H1 (cell line): ENCODE measurements at regions not wholly inside any gene's neighbourhood (a gene's known extent, or its start where the extent isn't known, plus 50 kb on each side); places are given as distances from the start of the nearest gene placed in this dataset.

ENCODE experiments used
- CHD1 ChIP-seq: IDR thresholded peaks from 2 replicates; pipeline ENCODE4 v1.6.1; 2012; ENCODE audit warnings: low read depth, low read length, improper control_type of control experiment
- CHD2 ChIP-seq: IDR thresholded peaks from 2 replicates; pipeline ENCODE4 v1.6.1; 2012; ENCODE audit warnings: low read length, improper control_type of control experiment
- EGR1 ChIP-seq: IDR thresholded peaks from 2 replicates; pipeline ENCODE4 v1.6.1; 2011; ENCODE audit warnings: low read depth, low read length, borderline replicate concordance
- FOSL1 ChIP-seq: IDR thresholded peaks from 2 replicates; pipeline ENCODE4 v1.6.1; 2011; ENCODE audit warnings: mild to moderate bottlenecking, low read depth, low read length, moderate library complexity; ENCODE audit not compliant: insufficient read depth
- GTF2F1 ChIP-seq: IDR thresholded peaks from 2 replicates; pipeline ENCODE4 v1.6.1; 2012; ENCODE audit warnings: low read depth, low read length, improper control_type of control experiment, borderline replicate concordance
- TAF1 ChIP-seq: IDR thresholded peaks from 2 replicates; pipeline ENCODE4 v1.6.1; 2011; ENCODE audit warnings: mild to moderate bottlenecking, low read depth, low read length
- TAF7 ChIP-seq: optimal IDR thresholded peaks from 2 replicates; pipeline ENCODE3; 2011; ENCODE audit warnings: low read depth, mild to moderate bottlenecking, inconsistent platforms, low read length, moderate library complexity, borderline replicate concordance
- TBP ChIP-seq: IDR thresholded peaks from 2 replicates; pipeline ENCODE4 v1.6.1; 2011; ENCODE audit warnings: low read depth, low read length, improper control_type of control experiment
- TF ChIP-seq, protein P1 (sequence below): IDR thresholded peaks from 2 replicates; pipeline ENCODE4 v1.6.1; 2012; ENCODE audit warnings: inconsistent platforms

DNA sequence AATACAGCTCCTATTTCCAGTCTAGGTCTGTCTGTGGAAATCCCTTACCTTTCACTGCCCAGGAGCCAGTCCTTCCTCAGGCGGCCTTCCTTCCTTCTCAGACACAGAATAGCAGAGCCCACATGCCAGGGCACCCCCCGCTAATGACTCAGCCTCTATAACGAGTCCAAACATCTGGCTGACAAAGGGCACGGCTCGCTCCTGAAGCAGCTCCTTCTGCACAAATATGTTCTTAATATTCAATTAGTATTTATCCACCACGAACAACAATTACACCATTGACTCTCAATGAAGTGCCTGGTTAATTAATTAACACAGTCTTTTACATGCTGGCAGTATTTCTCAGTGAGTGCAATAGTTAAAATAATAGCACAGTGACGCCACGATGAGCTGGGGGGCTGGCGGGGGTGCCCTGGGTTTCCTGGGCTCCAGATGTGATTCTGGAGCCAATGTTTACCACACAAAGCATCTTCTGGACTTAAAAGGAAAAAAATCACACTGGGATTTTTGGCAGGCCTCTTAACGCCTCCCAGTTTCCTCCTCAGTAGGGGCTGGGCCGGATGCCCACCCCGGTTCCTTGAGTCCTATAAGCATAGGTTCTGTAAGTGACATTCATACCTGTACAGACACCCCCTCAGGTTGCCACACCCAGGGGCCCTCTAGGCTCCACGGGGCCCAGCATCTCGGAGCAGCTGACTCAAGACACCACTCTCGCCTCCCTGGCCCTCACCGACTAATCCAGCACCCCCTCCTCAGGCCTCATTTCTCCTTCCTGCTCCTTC, 158.6 kb upstream of the MLN start (continued):
- TF ChIP-seq, protein P1, sequence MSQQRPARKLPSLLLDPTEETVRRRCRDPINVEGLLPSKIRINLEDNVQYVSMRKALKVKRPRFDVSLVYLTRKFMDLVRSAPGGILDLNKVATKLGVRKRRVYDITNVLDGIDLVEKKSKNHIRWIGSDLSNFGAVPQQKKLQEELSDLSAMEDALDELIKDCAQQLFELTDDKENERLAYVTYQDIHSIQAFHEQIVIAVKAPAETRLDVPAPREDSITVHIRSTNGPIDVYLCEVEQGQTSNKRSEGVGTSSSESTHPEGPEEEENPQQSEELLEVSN: no peak
- TF ChIP-seq TBP (no peak), FOSL1 (no peak), TAF7 (no peak), CHD1 (no peak), TAF1 (no peak), GTF2F1 (no peak), EGR1 (no peak), CHD2 (no peak)
